HAP-1 (cell line): ENCODE measurements at regions not wholly inside any gene's neighbourhood (a gene's known extent, or its start where the extent isn't known, plus 50 kb on each side); places are given as distances from the start of the nearest gene placed in this dataset.

Experiments used
- DNase-seq, 2 experiments: peaks; one replicate each; pipeline ENCODE4 v3.0.0-alpha.2; 2016 to 2020; ENCODE audit warnings: low spot score in 2 of 2
- H3K27me3 ChIP-seq: fragments of 250-450 bp; sonication (Bioruptor Pico); 2 replicates; pipeline ENCODE4 v1.5.1; 2020; ENCODE audit warnings: low read depth, mild to moderate bottlenecking, moderate library complexity
- H3K36me3 ChIP-seq: fragments of 250-450 bp; sonication (Bioruptor Pico); replicated peaks from 2 replicates; pipeline ENCODE4 v1.5.1; 2020; ENCODE audit warnings: mild to moderate bottlenecking
- H3K4me1 ChIP-seq: fragments of 250-450 bp; sonication (Bioruptor Pico); 2 replicates; pipeline ENCODE4 v1.5.1; 2020; ENCODE audit warnings: mild to moderate bottlenecking
- H3K4me3 ChIP-seq: fragments of 250-450 bp; sonication (Bioruptor Pico); 2 replicates; pipeline ENCODE4 v1.5.1; 2020; ENCODE audit warnings: mild to moderate bottlenecking, moderate library complexity
- H3K9me3 ChIP-seq: fragments of 250-450 bp; sonication (Bioruptor Pico); 2 replicates; pipeline ENCODE4 v1.5.1; 2020; ENCODE audit warnings: mild to moderate bottlenecking, moderate library complexity
- in situ Hi-C: fragments of 300-500 bp; cut with MboI; formaldehyde crosslinking; loops from 3 replicates; pipeline ENCODE4 v1.14.3; 2020; ENCODE audit warnings: low sequenced_read_pairs, inconsistent platforms, mixed read lengths

DNA sequence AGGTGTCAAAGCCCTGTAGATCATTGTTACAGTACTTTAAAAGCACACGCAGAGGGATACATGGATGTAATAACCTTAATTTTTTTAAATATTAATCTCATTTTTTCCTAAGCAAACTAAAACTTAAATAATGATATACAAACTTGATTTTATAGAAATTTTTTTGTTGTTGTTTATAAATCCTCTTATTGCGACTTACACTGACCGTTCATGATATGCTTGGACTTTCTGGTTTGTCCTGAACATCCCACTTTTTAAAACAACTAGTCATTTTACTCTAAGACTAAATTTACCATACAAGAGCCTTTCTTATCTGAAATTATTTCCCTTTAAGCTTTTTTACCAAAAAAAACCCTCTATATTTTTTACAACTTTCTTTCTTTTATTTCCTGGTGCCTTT, 2106.0 kb downstream of the PCDH7 start:
- no peak overlapping the region for H3K4me3 ChIP-seq
- H3K36me3 ChIP-seq: no peaks in the 10 kb centered on the region
- in situ Hi-C loops: no loop called here
- peaks cover 2% of the 10 kb centered on the region; the same call in 1 of the 2 replicates for H3K9me3 ChIP-seq
- no peaks in the 10 kb centered on the region for H3K4me1 ChIP-seq
- peak in 1 of 2 experiments; percentile 17 for DNase-seq
- no peaks in the 10 kb centered on the region for H3K27me3 ChIP-seq

DNA sequence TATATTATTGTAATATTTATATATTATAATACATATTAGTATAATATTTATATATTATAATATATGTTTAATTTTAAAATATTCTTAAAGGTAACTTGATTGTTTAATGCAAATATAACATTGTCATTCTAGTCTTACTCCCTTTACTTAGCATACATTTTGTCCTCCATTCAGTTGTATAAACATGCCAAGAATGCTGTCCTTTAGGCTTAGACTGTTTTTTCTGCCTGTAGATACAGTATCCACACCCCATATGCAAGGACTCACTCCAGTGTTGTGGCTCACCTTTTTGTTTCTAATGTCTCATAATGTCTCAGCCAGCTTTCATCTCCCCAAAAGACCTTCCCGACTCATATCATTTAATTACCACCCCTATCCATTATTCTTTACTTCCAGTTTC, 2110.0 kb downstream of the PCDH7 start:
- in situ Hi-C loops: no loop called here
- DNase-seq: no peak
- Histone ChIP-seq H3K9me3 (peaks cover 2% of the 10 kb centered on the region; the same call in 1 of the 2 replicates), H3K36me3 (no peaks in the 10 kb centered on the region), H3K27me3 (no peaks in the 10 kb centered on the region), H3K4me1 (no peaks in the 10 kb centered on the region), H3K4me3 (no peak overlapping the region)

DNA sequence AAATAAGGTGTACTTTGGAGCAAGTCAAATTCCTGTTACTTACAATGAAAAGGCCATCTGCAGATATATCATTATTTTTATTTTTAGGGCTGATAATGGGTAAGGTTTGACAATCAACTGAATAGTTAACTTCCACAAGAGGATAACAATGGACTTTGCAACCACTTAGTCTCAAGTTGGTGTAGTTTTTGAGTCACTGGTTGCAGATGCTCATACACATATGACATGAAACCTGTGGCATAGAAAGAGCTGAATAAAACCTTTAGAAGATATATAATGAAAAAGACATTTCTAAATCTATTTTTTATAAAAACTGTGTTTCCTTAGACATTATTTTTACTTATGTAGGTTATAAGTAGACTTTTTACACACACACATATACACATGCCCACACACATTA, 2110.9 kb downstream of the PCDH7 start:
- Histone ChIP-seq H3K4me3 (no peak overlapping the region), H3K27me3 (no peaks in the 10 kb centered on the region), H3K4me1 (no peaks in the 10 kb centered on the region), H3K9me3 (no peaks in the 10 kb centered on the region), H3K36me3 (no peaks in the 10 kb centered on the region)
- DNase-seq: no peak
- in situ Hi-C loops: no loop called here

DNA sequence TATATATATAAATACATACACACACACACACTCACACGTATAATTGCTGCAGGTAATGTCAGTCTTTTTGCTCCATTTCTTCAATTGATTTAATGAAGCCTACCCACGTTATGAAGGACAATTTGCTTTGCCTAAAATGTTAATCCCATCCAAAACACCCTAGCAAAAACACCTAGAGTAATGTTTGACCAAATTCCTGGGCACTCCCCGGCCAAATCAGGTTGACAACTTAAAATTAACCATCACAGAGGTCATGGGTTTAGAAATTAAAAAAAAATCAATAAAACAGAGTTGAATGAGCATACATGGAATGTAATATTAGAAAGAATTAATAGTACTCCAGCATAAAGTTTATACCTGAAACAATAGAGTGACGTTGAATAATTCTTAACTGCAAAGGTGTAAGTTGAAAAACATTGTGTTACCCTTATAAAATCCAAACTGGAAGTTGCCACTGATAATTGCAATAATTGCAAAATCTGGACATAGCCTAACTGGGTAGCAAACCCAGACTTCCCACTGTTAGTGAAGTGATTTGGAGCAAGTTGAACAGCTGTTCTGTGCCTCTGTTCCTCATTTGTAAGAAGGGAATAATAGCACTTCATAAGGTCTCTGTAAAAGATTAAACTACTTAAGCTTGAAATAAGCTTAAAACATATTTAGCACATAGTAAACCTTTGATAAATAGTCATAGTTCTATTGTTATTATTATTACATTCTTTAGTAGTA, 2120.5 kb downstream of the PCDH7 start:
- H3K4me1 ChIP-seq: no peaks in the 10 kb centered on the region
- in situ Hi-C loops: no loop called here
- no peak overlapping the region for H3K4me3 ChIP-seq
- H3K36me3 ChIP-seq: no peaks in the 10 kb centered on the region
- no peaks in the 10 kb centered on the region for H3K27me3 ChIP-seq
- no peaks in the 10 kb centered on the region for H3K9me3 ChIP-seq
- no peak for DNase-seq

DNA sequence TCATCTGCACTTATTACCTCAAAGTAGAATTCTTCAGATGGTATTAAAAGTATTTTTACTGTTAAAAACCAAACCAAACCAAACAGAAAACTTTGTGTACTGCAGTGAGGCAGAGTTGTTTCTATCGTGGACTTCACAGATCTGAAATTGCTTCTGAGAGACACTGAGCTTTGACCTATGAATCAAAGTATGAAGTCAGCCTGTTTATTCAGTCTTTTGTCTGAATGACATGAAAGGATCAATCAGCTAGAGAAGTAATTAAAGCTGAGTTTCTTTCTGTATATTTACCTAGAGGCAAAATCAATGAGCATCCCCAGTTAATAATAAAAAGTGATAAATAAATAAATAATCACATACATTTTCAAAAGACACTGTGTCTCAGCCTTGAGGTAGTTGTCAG, 2121.0 kb downstream of the PCDH7 start:
- H3K9me3 ChIP-seq: no peaks in the 10 kb centered on the region
- no peaks in the 10 kb centered on the region for H3K36me3 ChIP-seq
- H3K27me3 ChIP-seq: no peaks in the 10 kb centered on the region
- no peak for DNase-seq
- in situ Hi-C loops: no loop called here
- H3K4me1 ChIP-seq: no peaks in the 10 kb centered on the region
- H3K4me3 ChIP-seq: no peak overlapping the region

DNA sequence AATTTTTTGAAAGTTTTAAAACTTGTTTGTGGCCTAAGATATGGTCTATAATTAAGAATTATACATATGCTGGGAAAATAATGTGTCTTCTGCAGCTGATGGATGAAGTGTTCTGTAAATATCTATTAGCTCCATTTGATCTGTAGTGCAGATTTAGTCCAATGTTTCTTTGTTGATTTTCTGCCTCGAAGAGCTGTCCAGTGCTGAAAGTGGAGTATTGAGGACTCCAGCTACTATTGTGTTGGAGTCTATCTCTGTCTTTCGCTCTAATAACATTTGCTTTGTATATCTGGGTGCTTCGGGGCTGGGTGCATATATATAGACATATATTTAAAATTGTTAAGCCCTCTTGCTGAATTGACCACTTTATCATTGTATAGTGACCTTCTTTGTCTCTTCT, 2127.3 kb downstream of the PCDH7 start:
- in situ Hi-C loops: no loop called here
- Histone ChIP-seq H3K4me1 (no peaks in the 10 kb centered on the region), H3K4me3 (no peak overlapping the region), H3K27me3 (no peaks in the 10 kb centered on the region), H3K9me3 (peaks cover 3% of the 10 kb centered on the region; the same call in 1 of the 2 replicates), H3K36me3 (no peaks in the 10 kb centered on the region)
- peak in 1 of 2 experiments; percentile 14 for DNase-seq

DNA sequence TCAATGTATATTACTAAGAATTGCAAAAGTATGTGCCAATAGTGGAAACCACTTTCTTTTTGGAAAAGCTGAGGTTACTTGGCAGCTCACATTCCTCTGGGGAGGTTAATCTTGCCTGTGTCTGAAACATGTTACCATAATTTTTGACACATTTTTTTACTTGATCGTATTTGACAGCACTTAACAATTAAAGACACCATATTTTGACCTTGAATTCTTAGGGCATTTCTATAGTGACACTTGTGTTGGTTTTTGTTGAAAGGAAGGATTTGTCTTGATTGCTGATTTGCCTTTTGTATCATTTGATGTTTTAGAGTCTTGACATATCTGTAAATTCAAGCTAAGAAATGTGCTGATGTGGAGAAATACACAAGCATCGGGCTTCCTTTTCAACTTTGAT, 2135.5 kb downstream of the PCDH7 start:
- Histone ChIP-seq H3K4me3 (no peak overlapping the region), H3K9me3 (no peaks in the 10 kb centered on the region), H3K4me1 (no peaks in the 10 kb centered on the region), H3K36me3 (no peaks in the 10 kb centered on the region), H3K27me3 (no peaks in the 10 kb centered on the region)
- in situ Hi-C loops: no loop called here
- DNase-seq: no peak

DNA sequence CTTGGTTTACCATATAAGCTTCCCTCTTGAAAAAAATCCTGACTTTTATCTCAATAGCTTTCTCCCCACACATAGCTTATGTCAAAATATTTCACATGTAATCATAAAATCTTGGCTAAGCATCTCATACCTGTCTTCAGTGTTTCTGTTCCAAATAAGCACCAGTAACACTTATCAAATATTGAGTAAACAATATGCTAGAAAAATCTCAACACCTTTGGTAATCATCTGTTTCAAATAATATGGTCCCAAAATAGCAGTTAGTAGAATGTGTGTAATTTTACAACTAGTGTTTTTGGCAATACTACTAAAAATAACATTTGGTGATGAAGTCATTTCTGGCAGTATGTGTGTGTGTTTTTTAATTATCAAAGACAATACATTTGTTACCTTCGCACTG, 2138.2 kb downstream of the PCDH7 start:
- H3K27me3 ChIP-seq: no peaks in the 10 kb centered on the region
- in situ Hi-C loops: no loop called here

DNA sequence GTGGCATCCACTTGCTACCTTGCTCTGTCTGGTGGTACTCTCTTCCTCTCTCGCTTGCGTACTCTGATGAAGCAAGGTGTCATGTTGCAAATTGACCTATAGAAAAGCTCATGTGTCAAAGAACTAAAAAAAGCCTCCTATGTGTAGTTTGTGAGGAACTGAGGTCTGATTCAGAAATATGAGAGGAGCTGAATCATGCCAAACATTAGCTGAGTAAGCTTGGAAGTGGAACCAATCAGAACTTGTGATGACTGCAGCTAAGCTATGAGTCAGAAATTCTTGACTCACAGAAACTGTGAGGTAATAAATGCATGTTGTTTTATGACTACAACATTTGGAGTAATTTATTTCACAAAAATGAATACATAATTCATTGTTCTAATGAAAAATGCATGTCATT, 2138.8 kb downstream of the PCDH7 start:
- H3K4me1 ChIP-seq: no peaks in the 10 kb centered on the region
- H3K4me3 ChIP-seq: no peak overlapping the region
- DNase-seq: no peak
- in situ Hi-C loops: no loop called here
- no peaks in the 10 kb centered on the region for H3K27me3 ChIP-seq
- H3K9me3 ChIP-seq: no peaks in the 10 kb centered on the region
- no peaks in the 10 kb centered on the region for H3K36me3 ChIP-seq

More for the DNA sequence above, 2138.2 kb downstream of the PCDH7 start:
- Histone ChIP-seq H3K9me3 (no peaks in the 10 kb centered on the region), H3K36me3 (no peaks in the 10 kb centered on the region), H3K4me3 (no peak overlapping the region), H3K4me1 (no peaks in the 10 kb centered on the region)
- DNase-seq: no peak

DNA sequence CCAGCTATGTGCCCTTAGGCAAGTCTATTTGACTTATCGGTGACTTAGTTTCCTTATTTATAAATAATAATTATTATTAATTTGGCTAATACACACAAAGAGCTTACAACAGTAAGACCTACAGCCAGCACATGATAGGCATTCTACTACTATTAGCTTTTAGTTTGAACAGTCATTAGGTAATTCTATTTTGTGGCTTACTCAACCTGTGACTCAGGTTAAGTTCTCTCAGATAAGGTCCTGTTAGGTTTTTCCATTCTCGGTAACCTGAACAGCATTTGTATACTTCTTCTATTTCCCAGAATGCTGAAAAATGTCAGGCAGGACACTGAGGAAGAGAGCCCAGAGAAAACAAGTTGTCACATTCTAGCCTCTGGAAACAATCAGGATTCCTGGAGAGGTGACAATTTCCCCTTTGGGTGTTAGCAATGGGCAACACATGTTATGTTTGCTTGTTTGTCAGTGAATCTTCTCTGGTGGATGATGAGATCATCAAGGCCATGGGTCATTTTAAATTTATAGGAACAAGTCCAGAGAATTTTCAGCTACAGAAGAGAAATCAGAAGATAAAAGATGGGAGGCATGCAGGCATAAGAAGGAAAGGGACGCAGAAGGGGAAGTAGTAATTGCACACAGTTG, 2144.7 kb downstream of the PCDH7 start:
- Histone ChIP-seq H3K9me3 (no peaks in the 10 kb centered on the region), H3K27me3 (no peaks in the 10 kb centered on the region), H3K36me3 (no peaks in the 10 kb centered on the region), H3K4me3 (no peak overlapping the region), H3K4me1 (no peaks in the 10 kb centered on the region)
- no peak for DNase-seq
- in situ Hi-C loops: no loop called here

DNA sequence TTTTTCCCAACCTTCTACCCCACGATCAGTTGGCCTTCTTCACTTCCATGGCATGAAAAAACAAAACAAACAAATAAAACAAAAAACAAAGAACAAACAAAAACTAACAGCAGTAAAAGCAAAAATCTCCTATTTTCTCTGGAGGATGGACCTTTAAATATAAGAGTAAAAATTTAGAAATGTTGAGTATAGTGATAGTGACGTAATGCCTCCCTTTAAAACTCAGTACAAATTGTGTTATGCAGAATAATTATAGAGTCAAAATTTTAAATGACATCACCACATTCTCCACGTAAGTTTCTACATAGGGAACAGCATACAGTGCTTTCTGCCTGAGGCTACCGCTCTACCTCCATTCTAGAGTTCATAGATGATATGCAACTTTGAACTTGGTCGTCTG, 2156.4 kb downstream of the PCDH7 start:
- no peaks in the 10 kb centered on the region for H3K9me3 ChIP-seq
- H3K36me3 ChIP-seq: no peaks in the 10 kb centered on the region
- no peaks in the 10 kb centered on the region for H3K4me1 ChIP-seq
- in situ Hi-C loops: no loop called here
- DNase-seq: no peak
- H3K4me3 ChIP-seq: no peak overlapping the region
- H3K27me3 ChIP-seq: no peaks in the 10 kb centered on the region

DNA sequence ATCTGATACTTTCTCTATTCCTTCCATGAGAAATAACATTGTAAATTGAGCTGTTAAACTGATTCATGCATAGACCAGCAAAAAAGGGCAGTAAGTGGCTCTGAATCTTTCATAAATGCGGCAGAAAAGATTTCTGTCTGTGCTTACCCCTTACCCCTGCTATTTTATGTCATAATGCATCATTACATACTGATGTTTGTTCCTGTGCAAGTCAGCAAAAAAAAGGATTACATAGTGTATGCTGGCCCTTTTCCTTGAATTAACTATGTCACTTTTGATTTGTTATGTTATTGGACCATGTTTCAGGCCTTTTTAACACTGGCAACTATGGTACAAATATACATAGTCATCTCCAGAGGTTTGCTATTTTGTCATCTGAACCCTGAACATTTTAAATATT, 2159.7 kb downstream of the PCDH7 start:
- in situ Hi-C loops: no loop called here
- no peak for DNase-seq

DNA sequence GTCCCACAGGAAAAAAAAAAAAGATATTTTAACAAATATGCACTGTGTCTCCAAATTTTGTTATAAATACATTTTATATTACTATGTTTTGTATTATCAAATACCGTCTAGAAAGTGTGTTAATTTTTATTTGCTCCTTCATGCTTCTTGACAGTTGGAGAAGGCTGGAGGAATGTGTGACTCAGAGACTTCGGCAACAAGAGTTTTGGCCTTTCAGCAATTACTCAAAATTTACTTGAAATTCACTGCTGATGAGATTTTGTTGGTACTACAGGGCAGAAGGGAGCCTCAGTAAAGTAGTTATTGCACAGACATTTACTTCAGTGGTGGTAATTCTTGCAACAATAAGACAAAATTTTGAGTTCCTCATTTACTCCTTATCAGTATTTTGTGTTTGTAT, 2164.0 kb downstream of the PCDH7 start:
- H3K27me3 ChIP-seq: no peaks in the 10 kb centered on the region
- no peaks in the 10 kb centered on the region for H3K4me1 ChIP-seq
- no peaks in the 10 kb centered on the region for H3K9me3 ChIP-seq
- H3K36me3 ChIP-seq: no peaks in the 10 kb centered on the region
- H3K4me3 ChIP-seq: no peak overlapping the region
- in situ Hi-C loops: no loop called here
- no peak for DNase-seq

More for the DNA sequence above, 2159.7 kb downstream of the PCDH7 start:
- no peaks in the 10 kb centered on the region for H3K9me3 ChIP-seq
- no peaks in the 10 kb centered on the region for H3K4me1 ChIP-seq
- no peaks in the 10 kb centered on the region for H3K27me3 ChIP-seq
- no peaks in the 10 kb centered on the region for H3K36me3 ChIP-seq
- no peak overlapping the region for H3K4me3 ChIP-seq

DNA sequence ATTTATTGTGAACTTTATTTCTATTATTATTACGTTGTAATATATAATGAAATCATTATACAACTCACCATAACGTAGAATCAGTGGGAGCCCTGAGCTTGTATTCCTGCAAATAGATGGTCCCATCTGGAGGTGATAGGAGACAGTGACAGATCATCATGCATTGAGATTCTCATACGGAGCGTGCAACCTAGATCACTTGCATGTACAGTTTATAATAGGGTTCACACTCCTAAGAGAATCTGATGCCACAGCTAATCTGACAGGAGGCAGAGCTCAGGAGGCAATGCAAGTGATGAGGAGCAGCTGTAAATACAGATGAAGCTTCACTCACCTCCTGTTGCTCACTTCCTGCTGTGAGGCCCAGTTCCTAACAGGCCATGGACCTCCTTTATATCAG, 2170.2 kb downstream of the PCDH7 start:
- H3K4me3 ChIP-seq: no peak overlapping the region
- H3K36me3 ChIP-seq: no peaks in the 10 kb centered on the region
- H3K27me3 ChIP-seq: no peaks in the 10 kb centered on the region
- in situ Hi-C loops: no loop called here
- H3K4me1 ChIP-seq: no peaks in the 10 kb centered on the region
- DNase-seq: no peak
- no peaks in the 10 kb centered on the region for H3K9me3 ChIP-seq
